Epithelial cell of proximal tubule (primary cell): ENCODE measurements at regions not wholly inside any gene's neighbourhood (a gene's known extent, or its start where the extent isn't known, plus 50 kb on each side); places are given as distances from the start of the nearest gene placed in this dataset.

Experiments used
- DNase-seq: peaks from one replicate; pipeline ENCODE4 v3.0.0-alpha.2; 2011; ENCODE audit warnings: low read depth
- H3K4me3 ChIP-seq: 2 replicates; pipeline ENCODE4 v1.5.1; 2011; ENCODE audit warnings: low read depth, mild to moderate bottlenecking, low read length
- CTCF ChIP-seq: conservative IDR thresholded peaks from 2 replicates; pipeline ENCODE4 v1.5.1; 2012; ENCODE audit warnings: low read depth, mild to moderate bottlenecking, low read length

- H3K4me3 ChIP-seq: no peak overlapping the region
- no peak for TF ChIP-seq CTCF
- no peak for DNase-seq
These were observed 344.3 kb downstream of the BRD1 start for GRCh38 chr22:49483281-49483870.

- no peak overlapping the region for H3K4me3 ChIP-seq
- no peak for DNase-seq
- no peak for TF ChIP-seq CTCF
These were observed 344.9 kb downstream of the BRD1 start for GRCh38 chr22:49482811-49483210.

- DNase-seq: no peak
- H3K4me3 ChIP-seq: no peak overlapping the region
- TF ChIP-seq CTCF: no peak
These were observed 345.8 kb downstream of the BRD1 start for GRCh38 chr22:49481659-49482399.

- no peak for TF ChIP-seq CTCF
- DNase-seq: no peak
- H3K4me3 ChIP-seq: no peak overlapping the region
These were observed 346.6 kb downstream of the BRD1 start for GRCh38 chr22:49480896-49481658.

- no peak for DNase-seq
- TF ChIP-seq CTCF: no peak
- H3K4me3 ChIP-seq: no peak overlapping the region
These were observed 347.3 kb downstream of the BRD1 start for GRCh38 chr22:49480331-49480730.

- H3K4me3 ChIP-seq: no peak overlapping the region
- no peak for TF ChIP-seq CTCF
- no peak for DNase-seq
These were observed 348.1 kb downstream of the BRD1 start for GRCh38 chr22:49479566-49479965.
